ENCODE measurements at regions not wholly inside any gene's neighbourhood (a gene's known extent, or its start where the extent isn't known, plus 50 kb on each side); places are given as distances from the start of the nearest gene placed in this dataset.
"Not testable (repeated sequence)": the region's sequence is repeated elsewhere in the genome, so short reads cannot be mapped to it uniquely, and the experiment has no call there.

DNA sequence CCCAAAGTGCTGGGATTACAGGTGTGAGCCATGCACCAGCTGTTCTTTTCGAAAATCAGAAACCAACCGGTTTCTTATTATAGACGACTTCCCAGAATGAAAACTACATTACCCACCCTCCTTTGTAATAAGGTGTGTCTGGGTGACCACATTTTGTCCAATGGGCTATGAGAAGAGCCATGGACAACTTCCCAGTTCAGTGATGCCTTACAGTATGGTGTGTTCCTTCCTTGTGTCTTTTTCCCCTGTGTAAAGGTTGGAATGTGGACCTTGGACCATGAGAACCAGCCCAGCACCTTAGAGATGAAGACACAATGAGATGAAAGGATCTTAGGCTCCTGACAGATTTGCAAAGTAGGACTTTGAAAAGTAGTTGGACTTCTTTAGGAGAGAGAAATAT lies 85.0 kb upstream of the ATF7IP2 start:
- TF ChIP-seq, protein P1, sequence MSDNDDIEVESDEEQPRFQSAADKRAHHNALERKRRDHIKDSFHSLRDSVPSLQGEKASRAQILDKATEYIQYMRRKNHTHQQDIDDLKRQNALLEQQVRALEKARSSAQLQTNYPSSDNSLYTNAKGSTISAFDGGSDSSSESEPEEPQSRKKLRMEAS (IDR thresholded peaks at IDR 0.05): no peak
- TF ChIP-seq POLR2AphosphoS5 (IDR thresholded peaks at IDR 0.05; ENCODE audit: low read depth, low read length): no peak
- RAD21 ChIA-PET (ENCODE audit: low non-redundant PET in 1 of 2, low total read pairs in 2 of 2, uncharacterized antibody in 2 of 2, unreplicated experiment in 2 of 2): no interaction called here
- intact Hi-C loops (cut with micrococcal nuclease): no loop called here
- Histone ChIP-seq H3K9me2 (ENCODE audit: insufficient read depth) (no peaks in the 10 kb centered on the region), H4K20me1 (ENCODE audit: insufficient read depth) (no peaks in the 10 kb centered on the region), H3K27ac (ENCODE audit: low read depth, low read length) (no peak overlapping the region), H3K9me3 (ENCODE audit: control insufficient read depth in 1 of 2, insufficient read depth in 1 of 2, low read depth in 1 of 2, low read length in 2 of 2) (no peaks in the 10 kb centered on the region), H3K79me2 (ENCODE audit: insufficient read depth, low read length) (no peaks in the 10 kb centered on the region), H3K4me2 (ENCODE audit: low read length) (no peak overlapping the region), H3K9ac (ENCODE audit: low read length) (no peak overlapping the region), H3K4me1 (ENCODE audit: control insufficient read depth in 1 of 2, insufficient read depth in 2 of 2, low read length in 2 of 2) (no peaks in the 10 kb centered on the region), H3K36me3 (ENCODE audit: control insufficient read depth in 1 of 2, insufficient read depth in 2 of 2, low read length in 2 of 2) (no peaks in the 10 kb centered on the region), H2AFZ (ENCODE audit: low read depth, low read length, poor library complexity, severe bottlenecking) (no peak overlapping the region), H3K27me3 (ENCODE audit: insufficient read depth, low read length) (no peaks in the 10 kb centered on the region), H3K4me3 (replicated peaks in 1 of 2; ENCODE audit: low read depth in 1 of 2, low read length in 2 of 2) (no peak overlapping the region)
- BruUV-seq (replicated peaks): no TSS peak
- ATAC-seq (peak; percentile 69), DNase-seq (ENCODE audit: low read depth, low spot score) (no peak)
- CTCF ChIA-PET: no interaction called here
- POLR2A ChIA-PET: no interaction called here

DNA sequence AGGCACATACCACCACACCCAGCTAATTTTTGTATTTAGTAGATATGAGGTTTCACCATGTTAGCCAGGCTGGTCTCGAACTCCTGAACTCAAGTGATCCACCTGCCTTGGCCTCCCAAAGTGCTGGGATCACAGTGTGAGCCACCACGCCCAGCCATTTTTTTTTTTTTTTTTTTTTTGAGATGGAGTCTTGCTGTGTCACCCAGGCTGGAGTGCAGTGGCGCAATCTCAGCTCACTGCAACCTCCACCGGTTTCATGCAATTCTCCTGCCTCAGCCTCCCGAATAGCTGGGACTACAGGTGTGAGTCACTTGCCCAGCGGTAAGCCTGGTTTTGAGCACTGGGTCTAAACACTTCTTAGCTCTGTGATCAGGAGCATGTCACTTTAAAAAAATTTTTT lies 84.3 kb upstream of the ATF7IP2 start:
- H3K4me3 ChIP-seq (replicated peaks in 1 of 2; ENCODE audit: low read depth in 1 of 2, low read length in 2 of 2); H3K9me3 ChIP-seq (ENCODE audit: control insufficient read depth in 1 of 2, insufficient read depth in 1 of 2, low read depth in 1 of 2, low read length in 2 of 2); CTCF ChIA-PET; BruUV-seq (replicated peaks); H3K4me2 ChIP-seq (ENCODE audit: low read length); H3K36me3 ChIP-seq (ENCODE audit: control insufficient read depth in 1 of 2, insufficient read depth in 2 of 2, low read length in 2 of 2); H4K20me1 ChIP-seq (ENCODE audit: insufficient read depth); RAD21 ChIA-PET (ENCODE audit: low non-redundant PET in 1 of 2, low total read pairs in 2 of 2, uncharacterized antibody in 2 of 2, unreplicated experiment in 2 of 2); H3K4me1 ChIP-seq (ENCODE audit: control insufficient read depth in 1 of 2, insufficient read depth in 2 of 2, low read length in 2 of 2); H3K9me2 ChIP-seq (ENCODE audit: insufficient read depth); H3K79me2 ChIP-seq (ENCODE audit: insufficient read depth, low read length); POLR2A ChIA-PET; intact Hi-C loops (cut with micrococcal nuclease); H2AFZ ChIP-seq (ENCODE audit: low read depth, low read length, poor library complexity, severe bottlenecking); H3K27me3 ChIP-seq (ENCODE audit: insufficient read depth, low read length); H3K9ac ChIP-seq (ENCODE audit: low read length); ATAC-seq; H3K27ac ChIP-seq (ENCODE audit: low read depth, low read length); DNase-seq (ENCODE audit: low read depth, low spot score): not testable (repeated sequence)

DNA sequence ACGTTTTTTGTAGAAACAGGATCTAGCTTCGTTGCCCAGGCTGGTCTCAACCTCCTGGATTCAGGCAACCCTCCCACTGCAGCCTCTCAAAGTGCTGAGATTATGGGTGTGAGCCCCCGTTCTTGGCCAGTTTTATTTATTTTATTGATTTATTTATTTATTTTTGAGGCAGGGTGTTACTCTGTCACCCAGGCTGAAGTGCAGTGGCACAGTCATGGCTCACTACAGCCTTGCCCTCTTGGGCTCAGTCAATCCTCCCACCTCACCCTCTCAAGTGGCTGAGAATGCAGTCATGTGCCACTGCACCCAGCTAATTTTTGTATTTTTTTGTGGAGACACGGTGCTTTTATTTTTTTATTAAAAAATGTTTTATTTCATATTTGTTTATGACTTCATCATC lies 79.9 kb upstream of the ATF7IP2 start:
- Histone ChIP-seq H3K4me1 (ENCODE audit: control insufficient read depth in 1 of 2, insufficient read depth in 2 of 2, low read length in 2 of 2) (no peaks in the 10 kb centered on the region), H3K4me2 (ENCODE audit: low read length) (no peak overlapping the region), H4K20me1 (ENCODE audit: insufficient read depth) (no peaks in the 10 kb centered on the region), H2AFZ (ENCODE audit: low read depth, low read length, poor library complexity, severe bottlenecking) (no peak overlapping the region), H3K27me3 (ENCODE audit: insufficient read depth, low read length) (no peaks in the 10 kb centered on the region), H3K4me3 (replicated peaks in 1 of 2; ENCODE audit: low read depth in 1 of 2, low read length in 2 of 2) (no peak overlapping the region), H3K9me3 (ENCODE audit: control insufficient read depth in 1 of 2, insufficient read depth in 1 of 2, low read depth in 1 of 2, low read length in 2 of 2) (no peaks in the 10 kb centered on the region), H3K9ac (ENCODE audit: low read length) (no peak overlapping the region), H3K79me2 (ENCODE audit: insufficient read depth, low read length) (no peaks in the 10 kb centered on the region), H3K36me3 (ENCODE audit: control insufficient read depth in 1 of 2, insufficient read depth in 2 of 2, low read length in 2 of 2) (no peaks in the 10 kb centered on the region), H3K9me2 (ENCODE audit: insufficient read depth) (no peaks in the 10 kb centered on the region), H3K27ac (ENCODE audit: low read depth, low read length) (no peak overlapping the region)
- DNase-seq (ENCODE audit: low read depth, low spot score): no peak
- intact Hi-C loops (cut with micrococcal nuclease): no loop called here
- TF ChIP-seq ZFX (IDR thresholded peaks at IDR 0.05) (no peak), TCF7L2 (IDR thresholded peaks at IDR 0.05; ENCODE audit: borderline replicate concordance, extremely low read depth, insufficient read depth, insufficient read length) (no peak), RAD21 (IDR thresholded peaks at IDR 0.05; ENCODE audit: low read depth) (no peak), CEBPB (IDR thresholded peaks at IDR 0.05; ENCODE audit: low read depth) (no peak), ZNF274 (IDR thresholded peaks at IDR 0.05; ENCODE audit: low read depth, low read length) (no peak), EZH2 (IDR thresholded peaks at IDR 0.05) (no peak)
- TF ChIP-seq, protein P1 (IDR thresholded peaks at IDR 0.05): no peak
- TF ChIP-seq, protein P2, sequence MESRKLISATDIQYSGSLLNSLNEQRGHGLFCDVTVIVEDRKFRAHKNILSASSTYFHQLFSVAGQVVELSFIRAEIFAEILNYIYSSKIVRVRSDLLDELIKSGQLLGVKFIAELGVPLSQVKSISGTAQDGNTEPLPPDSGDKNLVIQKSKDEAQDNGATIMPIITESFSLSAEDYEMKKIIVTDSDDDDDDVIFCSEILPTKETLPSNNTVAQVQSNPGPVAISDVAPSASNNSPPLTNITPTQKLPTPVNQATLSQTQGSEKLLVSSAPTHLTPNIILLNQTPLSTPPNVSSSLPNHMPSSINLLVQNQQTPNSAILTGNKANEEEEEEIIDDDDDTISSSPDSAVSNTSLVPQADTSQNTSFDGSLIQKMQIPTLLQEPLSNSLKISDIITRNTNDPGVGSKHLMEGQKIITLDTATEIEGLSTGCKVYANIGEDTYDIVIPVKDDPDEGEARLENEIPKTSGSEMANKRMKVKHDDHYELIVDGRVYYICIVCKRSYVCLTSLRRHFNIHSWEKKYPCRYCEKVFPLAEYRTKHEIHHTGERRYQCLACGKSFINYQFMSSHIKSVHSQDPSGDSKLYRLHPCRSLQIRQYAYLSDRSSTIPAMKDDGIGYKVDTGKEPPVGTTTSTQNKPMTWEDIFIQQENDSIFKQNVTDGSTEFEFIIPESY (IDR thresholded peaks at IDR 0.05; ENCODE audit: extremely low read depth, insufficient replicate concordance, low read length): no peak
- ChIA-PET RAD21 (ENCODE audit: low non-redundant PET in 1 of 2, low total read pairs in 2 of 2, uncharacterized antibody in 2 of 2, unreplicated experiment in 2 of 2) (no interaction called here), CTCF (no interaction called here), POLR2A (no interaction called here)
- BruUV-seq (replicated peaks): no TSS peak
- no peak for ATAC-seq
